ENCODE measurements at regions not wholly inside any gene's neighbourhood (a gene's known extent, or its start where the extent isn't known, plus 50 kb on each side); places are given as distances from the start of the nearest gene placed in this dataset.

- TF ChIP-seq, protein P1, sequence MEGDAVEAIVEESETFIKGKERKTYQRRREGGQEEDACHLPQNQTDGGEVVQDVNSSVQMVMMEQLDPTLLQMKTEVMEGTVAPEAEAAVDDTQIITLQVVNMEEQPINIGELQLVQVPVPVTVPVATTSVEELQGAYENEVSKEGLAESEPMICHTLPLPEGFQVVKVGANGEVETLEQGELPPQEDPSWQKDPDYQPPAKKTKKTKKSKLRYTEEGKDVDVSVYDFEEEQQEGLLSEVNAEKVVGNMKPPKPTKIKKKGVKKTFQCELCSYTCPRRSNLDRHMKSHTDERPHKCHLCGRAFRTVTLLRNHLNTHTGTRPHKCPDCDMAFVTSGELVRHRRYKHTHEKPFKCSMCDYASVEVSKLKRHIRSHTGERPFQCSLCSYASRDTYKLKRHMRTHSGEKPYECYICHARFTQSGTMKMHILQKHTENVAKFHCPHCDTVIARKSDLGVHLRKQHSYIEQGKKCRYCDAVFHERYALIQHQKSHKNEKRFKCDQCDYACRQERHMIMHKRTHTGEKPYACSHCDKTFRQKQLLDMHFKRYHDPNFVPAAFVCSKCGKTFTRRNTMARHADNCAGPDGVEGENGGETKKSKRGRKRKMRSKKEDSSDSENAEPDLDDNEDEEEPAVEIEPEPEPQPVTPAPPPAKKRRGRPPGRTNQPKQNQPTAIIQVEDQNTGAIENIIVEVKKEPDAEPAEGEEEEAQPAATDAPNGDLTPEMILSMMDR (IDR thresholded peaks at IDR 0.05), result no peak
- TF ChIP-seq EP300 (IDR thresholded peaks at IDR 0.05) (no peak), POLR2A (IDR thresholded peaks at IDR 0.05) (no peak)
Measured at GRCh38 chr9:107394264-107394663, 95.3 kb downstream of the KLF4 start.
